ENCODE measurements at regions not wholly inside any gene's neighbourhood (a gene's known extent, or its start where the extent isn't known, plus 50 kb on each side); places are given as distances from the start of the nearest gene placed in this dataset.
A peak's percentile ranks its signal among the peaks of the same experiment; 100 is the strongest.
"Not testable (repeated sequence)": the region's sequence is repeated elsewhere in the genome, so short reads cannot be mapped to it uniquely, and the experiment has no call there.

GRCh38 chr1:198850196-198850595, 211.4 kb downstream of the PTPRC start:
- no peak overlapping the region for H3K4me3 ChIP-seq (ENCODE audit: low read length in 3 of 3)
- intact Hi-C loops (cut with DNase I) = no loop called here
- FAIRE-seq (no peak), DNase-seq (no peak)
- TF ChIP-seq CTCF (IDR thresholded peaks at IDR 0.05; ENCODE audit: borderline replicate concordance, extremely low read depth, insufficient read depth) = no peak
- H3K4me1 ChIP-seq (ENCODE audit: control insufficient read depth in 2 of 3, insufficient read depth in 2 of 3, low read depth in 1 of 3, low read length in 3 of 3) = no peaks in the 10 kb centered on the region
- no peaks in the 10 kb centered on the region for H3K27me3 ChIP-seq (ENCODE audit: control insufficient read depth, insufficient read depth, low read length)
- H3K36me3 ChIP-seq (ENCODE audit: control insufficient read depth in 2 of 3, insufficient read depth in 3 of 3, low read length in 3 of 3) = no peaks in the 10 kb centered on the region
- no peak overlapping the region for H3K9ac ChIP-seq (ENCODE audit: low read length in 3 of 3)
- no peaks in the 10 kb centered on the region for H3K9me3 ChIP-seq (ENCODE audit: control insufficient read depth in 2 of 3, insufficient read depth in 1 of 3, low read length in 3 of 3)
- no peak overlapping the region for H3K27ac ChIP-seq (ENCODE audit: low read depth in 2 of 2, low read length in 2 of 2)

- H3K9me3 ChIP-seq (ENCODE audit: control insufficient read depth in 2 of 3, insufficient read depth in 1 of 3, low read length in 3 of 3); H3K27me3 ChIP-seq (ENCODE audit: control insufficient read depth, insufficient read depth, low read length); H3K4me3 ChIP-seq (ENCODE audit: low read length in 3 of 3); H3K9ac ChIP-seq (ENCODE audit: low read length in 3 of 3); DNase-seq; H3K36me3 ChIP-seq (ENCODE audit: control insufficient read depth in 2 of 3, insufficient read depth in 3 of 3, low read length in 3 of 3); H3K27ac ChIP-seq (ENCODE audit: low read depth in 2 of 2, low read length in 2 of 2); FAIRE-seq; intact Hi-C loops (cut with DNase I); H3K4me1 ChIP-seq (ENCODE audit: control insufficient read depth in 2 of 3, insufficient read depth in 2 of 3, low read depth in 1 of 3, low read length in 3 of 3): not testable (repeated sequence)
Observed at GRCh38 chr1:198850966-198851365, 212.1 kb downstream of the PTPRC start.

GRCh38 chr1:198856601-198857000, 217.8 kb downstream of the PTPRC start:
- no peak for TF ChIP-seq CTCF (IDR thresholded peaks at IDR 0.05; ENCODE audit: borderline replicate concordance, extremely low read depth, insufficient read depth)
- intact Hi-C loops (cut with DNase I) = no loop called here
- FAIRE-seq = no peak

GRCh38 chr1:198858033-198858432, 219.2 kb downstream of the PTPRC start:
- Histone ChIP-seq H3K4me3 (ENCODE audit: low read length in 3 of 3) (no peak overlapping the region), H3K27me3 (ENCODE audit: control insufficient read depth, insufficient read depth, low read length) (no peaks in the 10 kb centered on the region), H3K9me3 (ENCODE audit: control insufficient read depth in 2 of 3, insufficient read depth in 1 of 3, low read length in 3 of 3) (no peaks in the 10 kb centered on the region), H3K9ac (ENCODE audit: low read length in 3 of 3) (no peak overlapping the region), H3K27ac (ENCODE audit: low read depth in 2 of 2, low read length in 2 of 2) (no peak overlapping the region), H3K4me1 (ENCODE audit: control insufficient read depth in 2 of 3, insufficient read depth in 2 of 3, low read depth in 1 of 3, low read length in 3 of 3) (no peaks in the 10 kb centered on the region), H3K36me3 (ENCODE audit: control insufficient read depth in 2 of 3, insufficient read depth in 3 of 3, low read length in 3 of 3) (no peaks in the 10 kb centered on the region)
- intact Hi-C loops (cut with DNase I) = no loop called here
- DNase-seq (peak in 2 of 5 donors; percentile 43 to 45), FAIRE-seq (no peak)
- TF ChIP-seq CTCF (IDR thresholded peaks at IDR 0.05; ENCODE audit: borderline replicate concordance, extremely low read depth, insufficient read depth) = no peak

More at GRCh38 chr1:198856601-198857000, 217.8 kb downstream of the PTPRC start:
- no peak for DNase-seq
- Histone ChIP-seq H3K4me1 (ENCODE audit: control insufficient read depth in 2 of 3, insufficient read depth in 2 of 3, low read depth in 1 of 3, low read length in 3 of 3) (no peaks in the 10 kb centered on the region), H3K4me3 (ENCODE audit: low read length in 3 of 3) (no peak overlapping the region), H3K27ac (ENCODE audit: low read depth in 2 of 2, low read length in 2 of 2) (no peak overlapping the region), H3K9me3 (ENCODE audit: control insufficient read depth in 2 of 3, insufficient read depth in 1 of 3, low read length in 3 of 3) (no peaks in the 10 kb centered on the region), H3K36me3 (ENCODE audit: control insufficient read depth in 2 of 3, insufficient read depth in 3 of 3, low read length in 3 of 3) (no peaks in the 10 kb centered on the region), H3K27me3 (ENCODE audit: control insufficient read depth, insufficient read depth, low read length) (no peaks in the 10 kb centered on the region), H3K9ac (ENCODE audit: low read length in 3 of 3) (no peak overlapping the region)

Measured in kidney (tissue), 13 donors.